ENCODE measurements at regions not wholly inside any gene's neighbourhood (a gene's known extent, or its start where the extent isn't known, plus 50 kb on each side); places are given as distances from the start of the nearest gene placed in this dataset.

DNA sequence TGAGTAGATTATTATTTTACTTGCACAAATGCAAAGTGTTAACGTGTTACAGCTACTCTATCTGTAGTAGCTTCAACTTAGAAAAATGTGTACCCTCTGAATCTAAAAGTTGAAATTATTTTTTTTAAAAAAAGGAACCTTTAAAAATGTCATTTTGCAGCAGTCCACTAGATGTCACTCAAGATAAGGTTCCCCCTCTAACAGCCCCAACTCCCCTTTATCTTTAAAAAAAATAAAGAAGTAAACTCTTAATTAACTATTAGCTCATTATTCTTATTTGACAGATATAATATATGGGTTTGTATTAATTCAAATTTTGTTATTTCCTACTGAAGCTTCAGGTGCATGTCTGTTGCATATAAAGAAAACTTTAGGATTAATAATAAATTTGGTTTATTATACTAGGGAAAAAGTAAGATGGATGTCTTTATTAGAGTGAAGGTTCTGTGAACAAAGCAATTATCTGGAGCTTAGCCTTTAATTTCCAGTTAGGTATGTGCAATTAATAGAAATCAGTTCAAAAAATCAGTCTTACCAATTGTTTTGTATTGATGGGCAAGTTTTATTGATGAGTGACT lies 288.5 kb downstream of the VGLL3 start (continued):
- TF ChIP-seq PML (IDR thresholded peaks at IDR 0.05; ENCODE audit: low read length): no peak
- TF ChIP-seq RAD21 (IDR thresholded peaks at IDR 0.05; ENCODE audit: insufficient read depth, low read depth, low read length): peak; percentile 35; the same call in 1 of the 2 replicates

DNA sequence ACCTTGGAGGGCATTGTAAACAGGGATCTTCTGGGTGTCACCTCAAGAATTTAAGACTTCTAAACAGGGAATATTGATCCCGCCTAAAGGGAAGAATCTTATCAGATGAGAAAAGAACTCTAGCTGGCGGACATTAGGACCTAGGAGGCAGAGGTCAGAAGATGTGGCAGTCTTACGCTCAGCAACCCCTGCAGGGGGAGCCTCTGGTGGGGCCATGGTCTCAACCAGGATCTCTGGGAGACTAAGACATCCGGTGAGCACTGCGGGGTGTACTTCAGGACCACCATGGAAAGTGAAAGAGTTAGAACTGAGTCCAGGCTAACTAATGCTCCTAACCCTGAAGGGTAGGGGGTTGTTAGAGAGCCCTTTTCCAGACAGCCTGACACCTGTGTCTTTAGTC lies 295.2 kb downstream of the VGLL3 start:
- Histone ChIP-seq H3K4me1 (ENCODE audit: control insufficient read depth, insufficient read depth, low read length) (no peaks in the 10 kb centered on the region), H3K36me3 (ENCODE audit: control insufficient read depth in 2 of 2, insufficient read depth in 2 of 2, low read length in 1 of 2) (no peaks in the 10 kb centered on the region), H3K9ac (ENCODE audit: control insufficient read depth, insufficient read depth, low read length) (no peak overlapping the region), H3K4me3 (no peak overlapping the region), H3K27me3 (replicated peaks in 1 of 2; ENCODE audit: control insufficient read depth in 2 of 2, insufficient read depth in 2 of 2, low read length in 1 of 2) (no peaks in the 10 kb centered on the region), H4K20me1 (ENCODE audit: control insufficient read depth, insufficient read depth) (no peaks in the 10 kb centered on the region), H3K27ac (ENCODE audit: control insufficient read depth, insufficient read depth) (no peak overlapping the region), H2AFZ (ENCODE audit: control insufficient read depth, low read depth, low read length) (no peak overlapping the region), H3K4me2 (ENCODE audit: control insufficient read depth, insufficient read depth) (no peak overlapping the region), H3K79me2 (ENCODE audit: control insufficient read depth, insufficient read depth, low read length) (no peaks in the 10 kb centered on the region), H3K9me3 (replicated peaks; ENCODE audit: control insufficient read depth, insufficient read depth, low read length) (no peaks in the 10 kb centered on the region)
- ChIA-PET CTCF (no interaction called here), RAD21 (ENCODE audit: unreplicated experiment) (no interaction called here), SMC1A (ENCODE audit: uncharacterized antibody, unreplicated experiment) (no interaction called here), POLR2A (no interaction called here)
- WGBS (ENCODE audit: insufficient coverage, insufficient replicate concordance, low lambda C conversion rate, missing lambda C conversion rate): 61% methylated on average over 5 of the region's 5 CpGs
- intact Hi-C loops (cut with micrococcal nuclease; ENCODE audit: unreplicated experiment): no loop called here
- in situ Hi-C loops (cut with MboI): no loop called here
- ATAC-seq (no peak), FAIRE-seq (no peak), DNase-seq (ENCODE audit: low read depth, low spot score) (no peak)
- no TSS peak for BruUV-seq (replicated peaks)
- TF ChIP-seq, protein P1, sequence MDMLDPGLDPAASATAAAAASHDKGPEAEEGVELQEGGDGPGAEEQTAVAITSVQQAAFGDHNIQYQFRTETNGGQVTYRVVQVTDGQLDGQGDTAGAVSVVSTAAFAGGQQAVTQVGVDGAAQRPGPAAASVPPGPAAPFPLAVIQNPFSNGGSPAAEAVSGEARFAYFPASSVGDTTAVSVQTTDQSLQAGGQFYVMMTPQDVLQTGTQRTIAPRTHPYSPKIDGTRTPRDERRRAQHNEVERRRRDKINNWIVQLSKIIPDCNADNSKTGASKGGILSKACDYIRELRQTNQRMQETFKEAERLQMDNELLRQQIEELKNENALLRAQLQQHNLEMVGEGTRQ (IDR thresholded peaks at IDR 0.05; ENCODE audit: borderline replicate concordance, low read depth, low read length): no peak
- TF ChIP-seq, protein P2, sequence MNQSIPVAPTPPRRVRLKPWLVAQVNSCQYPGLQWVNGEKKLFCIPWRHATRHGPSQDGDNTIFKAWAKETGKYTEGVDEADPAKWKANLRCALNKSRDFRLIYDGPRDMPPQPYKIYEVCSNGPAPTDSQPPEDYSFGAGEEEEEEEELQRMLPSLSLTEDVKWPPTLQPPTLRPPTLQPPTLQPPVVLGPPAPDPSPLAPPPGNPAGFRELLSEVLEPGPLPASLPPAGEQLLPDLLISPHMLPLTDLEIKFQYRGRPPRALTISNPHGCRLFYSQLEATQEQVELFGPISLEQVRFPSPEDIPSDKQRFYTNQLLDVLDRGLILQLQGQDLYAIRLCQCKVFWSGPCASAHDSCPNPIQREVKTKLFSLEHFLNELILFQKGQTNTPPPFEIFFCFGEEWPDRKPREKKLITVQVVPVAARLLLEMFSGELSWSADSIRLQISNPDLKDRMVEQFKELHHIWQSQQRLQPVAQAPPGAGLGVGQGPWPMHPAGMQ (IDR thresholded peaks at IDR 0.05; ENCODE audit: borderline replicate concordance): no peak
- TF ChIP-seq, protein P3, sequence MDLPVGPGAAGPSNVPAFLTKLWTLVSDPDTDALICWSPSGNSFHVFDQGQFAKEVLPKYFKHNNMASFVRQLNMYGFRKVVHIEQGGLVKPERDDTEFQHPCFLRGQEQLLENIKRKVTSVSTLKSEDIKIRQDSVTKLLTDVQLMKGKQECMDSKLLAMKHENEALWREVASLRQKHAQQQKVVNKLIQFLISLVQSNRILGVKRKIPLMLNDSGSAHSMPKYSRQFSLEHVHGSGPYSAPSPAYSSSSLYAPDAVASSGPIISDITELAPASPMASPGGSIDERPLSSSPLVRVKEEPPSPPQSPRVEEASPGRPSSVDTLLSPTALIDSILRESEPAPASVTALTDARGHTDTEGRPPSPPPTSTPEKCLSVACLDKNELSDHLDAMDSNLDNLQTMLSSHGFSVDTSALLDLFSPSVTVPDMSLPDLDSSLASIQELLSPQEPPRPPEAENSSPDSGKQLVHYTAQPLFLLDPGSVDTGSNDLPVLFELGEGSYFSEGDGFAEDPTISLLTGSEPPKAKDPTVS (IDR thresholded peaks at IDR 0.05; ENCODE audit: low read depth, low read length): no peak
- TF ChIP-seq MXI1 (IDR thresholded peaks at IDR 0.05; ENCODE audit: low read depth, low read length): no peak
- TF ChIP-seq, protein P4, sequence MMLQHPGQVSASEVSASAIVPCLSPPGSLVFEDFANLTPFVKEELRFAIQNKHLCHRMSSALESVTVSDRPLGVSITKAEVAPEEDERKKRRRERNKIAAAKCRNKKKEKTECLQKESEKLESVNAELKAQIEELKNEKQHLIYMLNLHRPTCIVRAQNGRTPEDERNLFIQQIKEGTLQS (IDR thresholded peaks at IDR 0.05; ENCODE audit: borderline replicate concordance, extremely low read depth, low read depth, low read length): no peak
- TF ChIP-seq KDM1A (IDR thresholded peaks at IDR 0.05; ENCODE audit: borderline replicate concordance): no peak
- TF ChIP-seq, protein P5, sequence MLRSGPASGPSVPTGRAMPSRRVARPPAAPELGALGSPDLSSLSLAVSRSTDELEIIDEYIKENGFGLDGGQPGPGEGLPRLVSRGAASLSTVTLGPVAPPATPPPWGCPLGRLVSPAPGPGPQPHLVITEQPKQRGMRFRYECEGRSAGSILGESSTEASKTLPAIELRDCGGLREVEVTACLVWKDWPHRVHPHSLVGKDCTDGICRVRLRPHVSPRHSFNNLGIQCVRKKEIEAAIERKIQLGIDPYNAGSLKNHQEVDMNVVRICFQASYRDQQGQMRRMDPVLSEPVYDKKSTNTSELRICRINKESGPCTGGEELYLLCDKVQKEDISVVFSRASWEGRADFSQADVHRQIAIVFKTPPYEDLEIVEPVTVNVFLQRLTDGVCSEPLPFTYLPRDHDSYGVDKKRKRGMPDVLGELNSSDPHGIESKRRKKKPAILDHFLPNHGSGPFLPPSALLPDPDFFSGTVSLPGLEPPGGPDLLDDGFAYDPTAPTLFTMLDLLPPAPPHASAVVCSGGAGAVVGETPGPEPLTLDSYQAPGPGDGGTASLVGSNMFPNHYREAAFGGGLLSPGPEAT (IDR thresholded peaks at IDR 0.05; ENCODE audit: low read depth): no peak
- TF ChIP-seq SMAD1 (IDR thresholded peaks at IDR 0.05; ENCODE audit: low read depth, partially characterized antibody): no peak
- TF ChIP-seq, protein P6, sequence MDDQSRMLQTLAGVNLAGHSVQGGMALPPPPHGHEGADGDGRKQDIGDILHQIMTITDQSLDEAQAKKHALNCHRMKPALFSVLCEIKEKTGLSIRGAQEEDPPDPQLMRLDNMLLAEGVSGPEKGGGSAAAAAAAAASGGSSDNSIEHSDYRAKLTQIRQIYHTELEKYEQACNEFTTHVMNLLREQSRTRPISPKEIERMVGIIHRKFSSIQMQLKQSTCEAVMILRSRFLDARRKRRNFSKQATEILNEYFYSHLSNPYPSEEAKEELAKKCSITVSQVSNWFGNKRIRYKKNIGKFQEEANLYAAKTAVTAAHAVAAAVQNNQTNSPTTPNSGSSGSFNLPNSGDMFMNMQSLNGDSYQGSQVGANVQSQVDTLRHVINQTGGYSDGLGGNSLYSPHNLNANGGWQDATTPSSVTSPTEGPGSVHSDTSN (IDR thresholded peaks at IDR 0.05; ENCODE audit: insufficient replicate concordance, low read depth, low read length): no peak
- TF ChIP-seq, protein P7, sequence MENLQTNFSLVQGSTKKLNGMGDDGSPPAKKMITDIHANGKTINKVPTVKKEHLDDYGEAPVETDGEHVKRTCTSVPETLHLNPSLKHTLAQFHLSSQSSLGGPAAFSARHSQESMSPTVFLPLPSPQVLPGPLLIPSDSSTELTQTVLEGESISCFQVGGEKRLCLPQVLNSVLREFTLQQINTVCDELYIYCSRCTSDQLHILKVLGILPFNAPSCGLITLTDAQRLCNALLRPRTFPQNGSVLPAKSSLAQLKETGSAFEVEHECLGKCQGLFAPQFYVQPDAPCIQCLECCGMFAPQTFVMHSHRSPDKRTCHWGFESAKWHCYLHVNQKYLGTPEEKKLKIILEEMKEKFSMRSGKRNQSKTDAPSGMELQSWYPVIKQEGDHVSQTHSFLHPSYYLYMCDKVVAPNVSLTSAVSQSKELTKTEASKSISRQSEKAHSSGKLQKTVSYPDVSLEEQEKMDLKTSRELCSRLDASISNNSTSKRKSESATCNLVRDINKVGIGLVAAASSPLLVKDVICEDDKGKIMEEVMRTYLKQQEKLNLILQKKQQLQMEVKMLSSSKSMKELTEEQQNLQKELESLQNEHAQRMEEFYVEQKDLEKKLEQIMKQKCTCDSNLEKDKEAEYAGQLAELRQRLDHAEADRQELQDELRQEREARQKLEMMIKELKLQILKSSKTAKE (IDR thresholded peaks at IDR 0.05; ENCODE audit: low read depth, poor library complexity, severe bottlenecking): no peak
